Esophagus squamous epithelium (tissue), 5 donors: ENCODE measurements at regions not wholly inside any gene's neighbourhood (a gene's known extent, or its start where the extent isn't known, plus 50 kb on each side); places are given as distances from the start of the nearest gene placed in this dataset.

Source experiments
- DNase-seq: peaks from one replicate; lab custom pipeline; 2025; lab: John Stamatoyannopoulos, UW
- H3K27ac ChIP-seq, 4 donors: fragments of 200-600 bp; sonication (generic); one replicate each; pipeline ENCODE4 v1.5.1; 2016 to 2019; ENCODE audit warnings: mild to moderate bottlenecking in 1 of 4
- H3K27me3 ChIP-seq, 4 donors: fragments of 200-600 bp; sonication (generic); 1 replicate in 3 of 4; 2 replicates in 1 of 4; pipeline versions ENCODE4 v1.5.1 to v1.6.0; 2017 to 2021; ENCODE audit warnings: antibody characterized with exemption in 1 of 4
- H3K36me3 ChIP-seq, 3 donors: fragments of 200-600 bp; sonication (generic); one replicate each; pipeline ENCODE4 v1.5.1; 2016 to 2019
- H3K4me1 ChIP-seq, 3 donors: fragments of 200-600 bp; sonication (generic); one replicate each; pipeline ENCODE4 v1.5.1; 2017 to 2019
- H3K4me3 ChIP-seq, 4 donors: fragments of 200-600 bp; sonication (generic); 1 replicate in 3 of 4; 2 replicates in 1 of 4; pipeline ENCODE4 v1.5.1; 2016 to 2019; ENCODE audit warnings: mild to moderate bottlenecking in 2 of 4, moderate library complexity in 1 of 4
- H3K9me3 ChIP-seq, 3 donors: fragments of 200-600 bp; sonication (generic); one replicate each; pipeline ENCODE4 v1.5.1; 2016 to 2019
- POLR2A ChIP-seq, 4 donors: fragments of 450-650 bp; IDR thresholded peaks; one replicate each; pipeline ENCODE4 v1.6.1; 2017; ENCODE audit warnings: antibody characterized with exemption in 4 of 4, mild to moderate bottlenecking in 4 of 4, moderate library complexity in 3 of 4
- WGBS, 2 donors: methylation state at CpG; one replicate each; pipeline ENCODE4 v1.1.5; 2018; 5-methylcytosine and 5-hydroxymethylcytosine counted together
- intact Hi-C: fragments of 100-400 bp; cut with DNase I; formaldehyde crosslinking; loops from one replicate; pipeline ENCODE4 v1.15.0; 2022
- TF ChIP-seq, protein P1 (sequence below), 6 experiments: fragments of 450-650 bp in 4 of 6; fragments of 200-600 bp in 2 of 6; sonication (generic) in 2 of 6; IDR thresholded peaks; one replicate each; pipeline ENCODE4 v1.5.1; 2016 to 2019; ENCODE audit warnings: antibody characterized with exemption in 6 of 6, mild to moderate bottlenecking in 4 of 6, moderate library complexity in 4 of 6
- donor health status: DM: yes; HTN: yes; CAD: no.

DNA sequence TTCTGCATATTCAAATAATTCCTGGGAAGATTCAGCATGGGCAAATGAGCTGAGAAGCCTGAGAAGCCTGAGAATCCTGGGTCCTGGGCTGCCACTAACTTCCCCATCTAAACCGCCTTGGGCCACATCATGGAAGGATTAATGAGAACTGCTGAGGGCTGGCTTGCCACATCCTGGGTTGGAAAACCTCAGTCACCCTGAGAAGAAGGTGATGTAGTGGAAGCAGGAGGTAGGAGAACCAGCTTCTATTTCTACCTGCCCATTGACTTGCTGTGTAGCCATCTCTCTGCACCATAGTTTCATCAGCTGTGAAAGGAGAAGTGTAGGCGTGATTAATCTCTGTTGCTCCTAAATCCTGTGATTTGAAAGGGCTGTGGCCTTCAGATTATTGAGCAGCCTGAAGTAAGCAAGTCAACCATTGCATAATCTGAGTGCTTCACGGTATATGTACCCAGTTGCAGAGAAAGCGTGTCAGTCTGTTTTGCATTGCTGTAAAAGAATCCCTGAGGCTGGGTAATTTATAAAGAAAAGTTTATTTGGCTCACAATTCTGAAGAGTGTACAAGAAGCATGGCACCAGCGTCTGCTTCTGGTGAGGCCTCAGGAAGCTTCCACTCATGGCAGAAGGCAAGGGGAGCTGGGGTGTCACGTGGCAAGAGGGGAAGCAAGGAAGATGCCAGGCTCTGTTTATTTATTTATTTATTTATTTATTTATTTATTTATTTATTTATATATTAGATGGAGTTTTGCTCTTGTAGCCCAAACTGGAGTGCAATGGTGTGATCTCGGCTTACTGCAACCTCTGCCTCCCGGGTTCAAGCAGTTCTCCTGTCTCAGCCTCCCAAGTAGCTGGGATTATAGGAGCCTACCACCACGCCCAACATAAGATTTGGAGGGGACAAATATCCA lies 140.9 kb upstream of the ATP6AP2 start:
- TF ChIP-seq, protein P1, sequence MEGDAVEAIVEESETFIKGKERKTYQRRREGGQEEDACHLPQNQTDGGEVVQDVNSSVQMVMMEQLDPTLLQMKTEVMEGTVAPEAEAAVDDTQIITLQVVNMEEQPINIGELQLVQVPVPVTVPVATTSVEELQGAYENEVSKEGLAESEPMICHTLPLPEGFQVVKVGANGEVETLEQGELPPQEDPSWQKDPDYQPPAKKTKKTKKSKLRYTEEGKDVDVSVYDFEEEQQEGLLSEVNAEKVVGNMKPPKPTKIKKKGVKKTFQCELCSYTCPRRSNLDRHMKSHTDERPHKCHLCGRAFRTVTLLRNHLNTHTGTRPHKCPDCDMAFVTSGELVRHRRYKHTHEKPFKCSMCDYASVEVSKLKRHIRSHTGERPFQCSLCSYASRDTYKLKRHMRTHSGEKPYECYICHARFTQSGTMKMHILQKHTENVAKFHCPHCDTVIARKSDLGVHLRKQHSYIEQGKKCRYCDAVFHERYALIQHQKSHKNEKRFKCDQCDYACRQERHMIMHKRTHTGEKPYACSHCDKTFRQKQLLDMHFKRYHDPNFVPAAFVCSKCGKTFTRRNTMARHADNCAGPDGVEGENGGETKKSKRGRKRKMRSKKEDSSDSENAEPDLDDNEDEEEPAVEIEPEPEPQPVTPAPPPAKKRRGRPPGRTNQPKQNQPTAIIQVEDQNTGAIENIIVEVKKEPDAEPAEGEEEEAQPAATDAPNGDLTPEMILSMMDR (IDR thresholded peaks at IDR 0.05), result no peak
- TF ChIP-seq POLR2A (IDR thresholded peaks at IDR 0.05), result no peak
- DNase-seq, result no peak
- H3K4me3 ChIP-seq, result no peak overlapping the region
- H3K9me3 ChIP-seq, result no peaks in the 10 kb centered on the region
- no peak overlapping the region for H3K27ac ChIP-seq
- no peaks in the 10 kb centered on the region for H3K36me3 ChIP-seq
- H3K4me1 ChIP-seq, result peaks cover 0 to 16% (median 4%) of the 10 kb centered on the region in 3 donors
- intact Hi-C loops, result no loop called here
- 69 to 91% methylated on average over 5 to 7 of the region's 9 CpGs for WGBS, 2 donors
- H3K27me3 ChIP-seq, result no peaks in the 10 kb centered on the region

DNA sequence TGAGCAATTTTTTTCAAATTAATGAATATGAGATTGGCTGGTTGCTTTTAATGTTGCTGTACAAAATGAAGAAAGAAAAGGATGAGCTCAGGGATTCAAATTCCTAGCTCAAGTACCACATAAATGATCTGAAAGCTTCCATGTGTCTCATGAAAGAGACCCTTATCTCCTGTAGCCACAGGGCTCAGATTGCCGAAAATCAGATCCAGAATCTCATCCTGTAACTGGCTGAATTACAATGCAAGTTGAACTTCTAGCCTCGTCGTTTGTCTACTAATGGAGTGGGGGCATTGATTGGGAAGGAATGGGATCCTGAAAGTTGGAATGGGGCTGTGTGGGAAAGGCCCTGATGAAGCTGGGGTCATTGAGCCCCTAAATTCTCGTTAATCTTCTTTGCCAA lies 143.4 kb upstream of the ATP6AP2 start:
- H3K9me3 ChIP-seq, result no peaks in the 10 kb centered on the region
- peaks cover 0 to 21% (median 4%) of the 10 kb centered on the region in 3 donors for H3K4me1 ChIP-seq
- intact Hi-C loops, result no loop called here
- no peak for DNase-seq
- WGBS, 2 donors, result 75 to 96% methylated on average over 3 to 4 of the region's 4 CpGs
- TF ChIP-seq POLR2A (IDR thresholded peaks at IDR 0.05), result no peak
- TF ChIP-seq, protein P1 (IDR thresholded peaks at IDR 0.05), result no peak
- no peaks in the 10 kb centered on the region for H3K27me3 ChIP-seq
- no peaks in the 10 kb centered on the region for H3K36me3 ChIP-seq
- H3K4me3 ChIP-seq, result no peak overlapping the region
- no peak overlapping the region for H3K27ac ChIP-seq

DNA sequence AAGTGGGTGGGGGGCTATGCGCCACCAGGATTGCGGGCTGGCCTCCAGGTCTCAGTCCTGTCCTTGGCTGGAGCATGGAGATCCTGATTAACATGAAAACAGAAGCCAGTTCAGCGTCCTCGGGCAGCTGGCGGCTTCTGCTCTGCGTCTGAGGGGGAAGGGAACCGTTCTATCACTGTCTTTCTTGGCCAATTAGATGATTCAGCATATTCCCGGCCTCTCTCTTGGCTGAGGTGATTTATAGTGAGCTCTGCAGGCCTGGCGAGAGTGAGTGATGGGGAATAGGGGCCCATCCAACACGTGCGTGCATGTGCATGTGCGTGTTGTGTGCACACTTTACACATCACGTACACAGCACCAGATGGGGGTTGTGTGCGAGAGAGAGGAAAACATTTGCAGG lies 145.8 kb upstream of the ATP6AP2 start:
- Histone ChIP-seq H3K4me1 (peaks cover 0 to 21% (median 4%) of the 10 kb centered on the region in 3 donors), H3K27me3 (no peaks in the 10 kb centered on the region), H3K9me3 (no peaks in the 10 kb centered on the region), H3K36me3 (no peaks in the 10 kb centered on the region), H3K27ac (peak overlapping the region; percentile 14 to 76 (median 64)), H3K4me3 (peak overlapping the region in 3 of 4 donors; percentile 16 to 49 (median 20))
- no peak for DNase-seq
- intact Hi-C loops, result no loop called here
- TF ChIP-seq POLR2A (IDR thresholded peaks at IDR 0.05), result no peak
- TF ChIP-seq, protein P1 (IDR thresholded peaks at IDR 0.05), result no peak
- WGBS, 2 donors, result 33 to 38% methylated on average over 1 to 7 of the region's 14 CpGs

DNA sequence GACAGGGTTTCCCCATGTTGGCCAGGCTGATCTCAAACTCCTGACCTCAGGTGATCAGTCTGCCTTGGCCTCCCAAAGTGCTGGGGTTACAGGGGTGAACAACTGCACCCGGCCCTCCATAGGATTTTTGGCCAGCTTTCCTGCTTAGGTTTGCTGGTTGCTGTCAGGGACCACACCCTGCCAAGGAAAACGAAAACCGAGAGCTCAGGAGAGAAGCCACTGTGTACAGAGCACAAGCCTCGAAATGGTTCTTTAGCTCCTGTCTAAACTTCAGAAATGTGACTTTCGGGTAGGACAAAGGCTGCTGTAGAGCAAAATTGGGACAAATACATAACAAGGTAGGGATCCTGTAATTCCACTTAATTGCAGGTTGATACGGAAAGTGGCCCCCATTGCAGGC lies 146.3 kb upstream of the ATP6AP2 start:
- TF ChIP-seq, protein P1 (IDR thresholded peaks at IDR 0.05), result no peak
- TF ChIP-seq POLR2A (IDR thresholded peaks at IDR 0.05), result no peak
- no peak for DNase-seq
- H3K27me3 ChIP-seq, result no peaks in the 10 kb centered on the region
- peaks cover 0 to under 1% (median 0%) of the 10 kb centered on the region in 3 donors for H3K9me3 ChIP-seq
- intact Hi-C loops, result no loop called here
- H3K4me1 ChIP-seq, result peaks cover 0 to 21% (median 4%) of the 10 kb centered on the region in 3 donors
- H3K36me3 ChIP-seq, result no peaks in the 10 kb centered on the region
- H3K27ac ChIP-seq, result peak overlapping the region in 3 of 4 donors; percentile 60 to 76 (median 68)
- peak overlapping the region in 3 of 4 donors; percentile 16 to 49 (median 20) for H3K4me3 ChIP-seq
- 60 to 64% methylated on average over 1 to 5 of the region's 6 CpGs for WGBS, 2 donors

DNA sequence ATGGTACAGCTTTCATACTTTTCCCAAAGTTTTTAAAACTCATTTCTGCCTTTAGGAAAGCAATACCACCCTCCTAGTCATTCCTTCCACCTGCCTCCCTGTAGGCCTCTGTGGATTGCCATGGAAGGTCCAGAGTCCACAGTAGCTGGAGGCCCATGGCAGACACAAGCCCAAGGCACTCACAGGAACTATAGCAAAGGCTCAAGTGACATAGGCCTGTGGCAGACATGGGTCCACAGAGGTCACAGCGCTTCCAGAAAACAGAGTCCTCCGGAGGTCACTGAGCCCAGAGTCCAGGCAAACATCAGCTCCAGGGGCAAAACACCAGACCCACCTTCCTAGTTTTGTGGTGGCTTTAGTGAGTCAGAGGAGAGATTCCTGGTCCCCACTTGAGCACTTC lies 147.6 kb upstream of the ATP6AP2 start:
- H3K4me3 ChIP-seq, result no peak overlapping the region
- no peak for TF ChIP-seq POLR2A (IDR thresholded peaks at IDR 0.05)
- TF ChIP-seq, protein P1 (IDR thresholded peaks at IDR 0.05), result no peak

More for the DNA sequence above, 147.6 kb upstream of the ATP6AP2 start:
- no CpG with 5 or more reads among the region's 2 CpGs for WGBS, 2 donors
- H3K4me1 ChIP-seq, result peaks cover 0 to 21% (median 4%) of the 10 kb centered on the region in 3 donors
- H3K9me3 ChIP-seq, result peaks cover 0 to 14% (median 0%) of the 10 kb centered on the region in 3 donors
- DNase-seq, result no peak
- H3K27me3 ChIP-seq, result no peaks in the 10 kb centered on the region
- no peaks in the 10 kb centered on the region for H3K36me3 ChIP-seq
- no peak overlapping the region for H3K27ac ChIP-seq
- intact Hi-C loops, result no loop called here
